Prostate gland (tissue), 2 donors: ENCODE measurements at regions not wholly inside any gene's neighbourhood (a gene's known extent, or its start where the extent isn't known, plus 50 kb on each side); places are given as distances from the start of the nearest gene placed in this dataset.

Experiments
- DNase-seq: peaks from one replicate; pipeline ENCODE4 v3.0.0-alpha.2; 2019; ENCODE audit warnings: low spot score
- H3K27ac ChIP-seq, 2 donors: fragments of 200-600 bp; sonication (generic); 2 replicates each; pipeline ENCODE4 v1.5.1; 2017 to 2019
- H3K27me3 ChIP-seq: fragments of 200-600 bp; sonication (generic); replicated peaks from 2 replicates; pipeline ENCODE4 v1.5.1; 2019; ENCODE audit not compliant: insufficient read depth
- H3K36me3 ChIP-seq, 2 donors: fragments of 200-600 bp; sonication (generic); 1 replicate in 1 of 2; 2 replicates in 1 of 2; pipeline versions ENCODE4 v1.5.1 to v1.8.1; 2017 to 2019
- H3K4me1 ChIP-seq: fragments of 200-600 bp; sonication (generic); replicated peaks from 2 replicates; pipeline ENCODE4 v1.5.1; 2019
- H3K4me3 ChIP-seq, 2 donors: fragments of 200-600 bp; sonication (generic); 2 replicates each; pipeline ENCODE4 v1.5.1; 2017 to 2019
- H3K9me3 ChIP-seq: fragments of 200-600 bp; sonication (generic); 2 replicates; pipeline ENCODE4 v1.5.1; 2017
- POLR2A ChIP-seq: fragments of 450-650 bp; IDR thresholded peaks from one replicate; pipeline ENCODE4 v1.6.1; 2016; ENCODE audit warnings: antibody characterized with exemption, mild to moderate bottlenecking
- POLR2AphosphoS5 ChIP-seq: sonication (generic); formaldehyde crosslinking; IDR thresholded peaks from one replicate; pipeline ENCODE4 v1.6.1; 2017; ENCODE audit warnings: antibody characterized with exemption
- WGBS: methylation state at CpG from one replicate; pipeline ENCODE4 v1.1.5; 2018; 5-methylcytosine and 5-hydroxymethylcytosine counted together
- intact Hi-C: fragments of 100-400 bp; cut with DNase I; formaldehyde crosslinking; loops from one replicate; pipeline ENCODE4 v1.14.2; 2022
- TF ChIP-seq, protein P1 (sequence below), 4 experiments: fragments of 200-600 bp in 2 of 4; fragments of 450-650 bp in 2 of 4; sonication (generic) in 2 of 4; IDR thresholded peaks; 1 replicate in 3 of 4; 2 replicates in 1 of 4; pipeline ENCODE4 v1.5.1; 2016 to 2019; ENCODE audit warnings: antibody characterized with exemption in 4 of 4, mild to moderate bottlenecking in 2 of 4, moderate library complexity in 2 of 4

GRCh38 chr6:146886587-146887446, 288.0 kb downstream of the ADGB start:
- Histone ChIP-seq H3K4me1 (no peaks in the 10 kb centered on the region), H3K4me3 (no peak overlapping the region), H3K27ac (no peak overlapping the region), H3K9me3 (no peaks in the 10 kb centered on the region), H3K36me3 (no peaks in the 10 kb centered on the region), H3K27me3 (no peaks in the 10 kb centered on the region)
- intact Hi-C loops: no loop called here
- no peak for DNase-seq
- TF ChIP-seq POLR2AphosphoS5 (no peak), POLR2A (no peak)
- TF ChIP-seq, protein P1, sequence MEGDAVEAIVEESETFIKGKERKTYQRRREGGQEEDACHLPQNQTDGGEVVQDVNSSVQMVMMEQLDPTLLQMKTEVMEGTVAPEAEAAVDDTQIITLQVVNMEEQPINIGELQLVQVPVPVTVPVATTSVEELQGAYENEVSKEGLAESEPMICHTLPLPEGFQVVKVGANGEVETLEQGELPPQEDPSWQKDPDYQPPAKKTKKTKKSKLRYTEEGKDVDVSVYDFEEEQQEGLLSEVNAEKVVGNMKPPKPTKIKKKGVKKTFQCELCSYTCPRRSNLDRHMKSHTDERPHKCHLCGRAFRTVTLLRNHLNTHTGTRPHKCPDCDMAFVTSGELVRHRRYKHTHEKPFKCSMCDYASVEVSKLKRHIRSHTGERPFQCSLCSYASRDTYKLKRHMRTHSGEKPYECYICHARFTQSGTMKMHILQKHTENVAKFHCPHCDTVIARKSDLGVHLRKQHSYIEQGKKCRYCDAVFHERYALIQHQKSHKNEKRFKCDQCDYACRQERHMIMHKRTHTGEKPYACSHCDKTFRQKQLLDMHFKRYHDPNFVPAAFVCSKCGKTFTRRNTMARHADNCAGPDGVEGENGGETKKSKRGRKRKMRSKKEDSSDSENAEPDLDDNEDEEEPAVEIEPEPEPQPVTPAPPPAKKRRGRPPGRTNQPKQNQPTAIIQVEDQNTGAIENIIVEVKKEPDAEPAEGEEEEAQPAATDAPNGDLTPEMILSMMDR (IDR thresholded peaks at IDR 0.05): no peak
- 90% methylated on average over 5 of the region's 5 CpGs for WGBS

- Histone ChIP-seq H3K4me3 (no peak overlapping the region), H3K36me3 (no peaks in the 10 kb centered on the region), H3K9me3 (no peaks in the 10 kb centered on the region), H3K4me1 (no peaks in the 10 kb centered on the region), H3K27me3 (no peaks in the 10 kb centered on the region), H3K27ac (no peak overlapping the region)
- DNase-seq: no peak
- intact Hi-C loops: no loop called here
- 85% methylated on average over 7 of the region's 7 CpGs for WGBS
- TF ChIP-seq POLR2AphosphoS5: no peak
- no peak for TF ChIP-seq POLR2A
- TF ChIP-seq, protein P1 (IDR thresholded peaks at IDR 0.05): no peak
Observed at GRCh38 chr6:146887447-146888077, 288.8 kb downstream of the ADGB start.

DNA sequence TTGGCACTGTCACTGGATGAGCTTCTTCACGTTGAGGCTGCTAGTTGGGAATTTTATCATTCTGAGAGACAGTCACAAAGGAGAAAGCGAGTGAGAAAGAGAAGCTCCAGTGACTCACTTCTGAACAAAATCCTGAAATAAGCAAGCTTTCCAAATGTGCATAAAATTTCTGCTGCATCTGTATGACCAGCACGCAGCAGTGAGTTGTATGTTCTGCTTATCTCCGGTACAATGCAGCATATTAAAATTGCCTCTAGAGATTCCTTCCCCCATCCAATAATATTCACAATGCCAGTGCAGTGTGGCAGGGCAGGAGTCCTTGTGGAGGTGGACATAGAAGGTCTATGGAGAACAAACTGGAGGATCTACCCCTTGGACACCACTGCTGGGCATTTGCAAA, 290.5 kb downstream of the ADGB start:
- H3K36me3 ChIP-seq: no peaks in the 10 kb centered on the region
- TF ChIP-seq POLR2A (no peak), POLR2AphosphoS5 (no peak)
- TF ChIP-seq, protein P1 (IDR thresholded peaks at IDR 0.05): no peak
- H3K9me3 ChIP-seq: no peaks in the 10 kb centered on the region
- DNase-seq: no peak
- no peaks in the 10 kb centered on the region for H3K4me1 ChIP-seq
- H3K4me3 ChIP-seq: no peak overlapping the region
- no peaks in the 10 kb centered on the region for H3K27me3 ChIP-seq
- WGBS: 87% methylated on average over 4 of the region's 4 CpGs
- intact Hi-C loops: no loop called here
- no peak overlapping the region for H3K27ac ChIP-seq

- Histone ChIP-seq H3K4me1 (no peaks in the 10 kb centered on the region), H3K27me3 (no peaks in the 10 kb centered on the region), H3K27ac (no peak overlapping the region), H3K36me3 (no peaks in the 10 kb centered on the region), H3K9me3 (no peaks in the 10 kb centered on the region), H3K4me3 (no peak overlapping the region)
- no peak for DNase-seq
- WGBS: 95% methylated on average over 3 of the region's 3 CpGs
- no peak for TF ChIP-seq POLR2AphosphoS5
- TF ChIP-seq, protein P1 (IDR thresholded peaks at IDR 0.05): no peak
- no peak for TF ChIP-seq POLR2A
- intact Hi-C loops: no loop called here
Observed at GRCh38 chr6:146890172-146890571, 291.4 kb downstream of the ADGB start.
